ENCODE measurements at regions not wholly inside any gene's neighbourhood (a gene's known extent, or its start where the extent isn't known, plus 50 kb on each side); places are given as distances from the start of the nearest gene placed in this dataset.
A peak's percentile ranks its signal among the peaks of the same experiment; 100 is the strongest.
"Not testable (repeated sequence)": the region's sequence is repeated elsewhere in the genome, so short reads cannot be mapped to it uniquely, and the experiment has no call there.

DNA sequence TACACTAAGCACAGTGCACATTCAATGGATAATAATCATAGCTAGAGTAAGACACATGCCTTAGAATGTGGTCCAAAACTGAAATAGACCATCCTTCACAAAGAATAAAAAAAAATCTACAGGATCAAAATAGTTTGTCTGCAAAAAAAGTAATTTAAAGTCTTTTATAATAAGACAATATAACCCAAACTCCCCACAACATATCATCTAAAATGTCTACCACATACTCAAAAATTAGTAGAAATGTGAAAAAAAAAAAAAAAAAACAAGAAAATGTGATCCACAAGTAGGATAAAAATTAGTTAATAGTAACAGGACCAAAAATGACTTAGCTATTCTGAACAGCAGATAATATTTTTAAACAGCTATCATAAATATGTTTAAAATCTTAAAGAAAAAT, 557.2 kb upstream of the ARID1B start:
- H3K27me3 Mint-ChIP-seq, result no peaks in the 10 kb centered on the region

DNA sequence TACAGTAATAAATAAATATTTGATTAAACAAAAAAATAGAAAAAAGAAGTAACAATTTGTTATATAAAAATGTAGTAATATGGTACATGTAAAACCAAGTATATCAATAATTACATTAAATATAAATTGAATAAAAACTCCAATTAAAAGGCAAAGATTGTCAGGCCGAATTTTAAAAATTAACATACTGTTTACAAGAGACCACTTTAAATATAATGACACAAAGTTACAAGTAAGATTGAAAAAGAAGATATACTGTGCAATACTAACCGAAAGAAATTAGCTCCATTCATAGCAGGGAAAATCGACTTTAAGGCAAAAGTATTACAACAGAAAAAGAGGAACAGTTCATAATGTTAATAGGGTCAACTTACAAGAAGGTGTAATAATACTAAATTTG, 571.5 kb upstream of the ARID1B start:
- H3K9me3 Mint-ChIP-seq, result peaks cover 4% of the 10 kb centered on the region
- peaks cover 4% of the 10 kb centered on the region for H3K4me1 Mint-ChIP-seq
- no peak for DNase-seq
- no peak overlapping the region for H3K4me3 Mint-ChIP-seq
- no peak overlapping the region for H3K27ac Mint-ChIP-seq
- H3K27me3 Mint-ChIP-seq, result no peaks in the 10 kb centered on the region
- no peaks in the 10 kb centered on the region for H3K36me3 Mint-ChIP-seq (ENCODE audit: low read depth)
- POLR2A ChIA-PET, result no interaction called here
- CTCF ChIA-PET, result no interaction called here

More for the DNA sequence above, 557.2 kb upstream of the ARID1B start:
- CTCF ChIA-PET, result interaction anchor here (0.7 kb wide), 1 partner anchor 387 kb away, joined by 3 read pairs; no protein-coding TSS in a partner anchor
- H3K27ac Mint-ChIP-seq, result no peak overlapping the region
- H3K36me3 Mint-ChIP-seq (ENCODE audit: low read depth), result no peaks in the 10 kb centered on the region
- no peaks in the 10 kb centered on the region for H3K9me3 Mint-ChIP-seq
- no peaks in the 10 kb centered on the region for H3K4me1 Mint-ChIP-seq
- POLR2A ChIA-PET, result no interaction called here
- H3K4me3 Mint-ChIP-seq, result no peak overlapping the region
- DNase-seq, result no peak

DNA sequence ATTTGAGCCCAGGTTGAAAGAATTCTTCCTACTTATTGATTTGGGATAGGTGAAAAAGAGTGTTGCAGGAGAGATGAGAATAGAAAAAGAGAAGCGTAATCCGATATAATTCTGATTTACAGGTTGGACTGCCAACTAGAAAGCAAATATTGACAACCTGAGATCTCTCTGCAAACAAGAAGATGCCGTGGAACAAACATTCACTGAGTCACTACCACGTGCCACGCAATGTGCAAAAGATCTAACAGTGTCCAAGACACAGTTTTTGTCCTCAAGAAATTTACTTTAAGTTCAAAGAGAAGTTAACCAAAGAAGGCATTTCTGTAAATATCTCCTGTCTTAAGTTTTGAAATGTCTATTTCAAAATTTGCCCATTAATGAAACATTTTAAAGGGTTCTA, 578.0 kb upstream of the ARID1B start:
- Mint-ChIP-seq H3K4me1 (peaks cover 24% of the 10 kb centered on the region), H3K27ac (no peak overlapping the region), H3K9me3 (peaks cover 9% of the 10 kb centered on the region), H3K27me3 (no peaks in the 10 kb centered on the region), H3K4me3 (no peak overlapping the region), H3K36me3 (ENCODE audit: low read depth) (peaks cover 8% of the 10 kb centered on the region)
- ChIA-PET CTCF (interaction anchor here (0.6 kb wide), 1 partner anchor 889 kb away, joined by 3 read pairs; no protein-coding TSS in a partner anchor), POLR2A (no interaction called here)
- no peak for DNase-seq

- CTCF ChIA-PET, result interaction anchor here (1.0 kb wide), 1 partner anchor 14 kb away, joined by 3 read pairs; no protein-coding TSS in a partner anchor
- peak overlapping the region; percentile 69 for H3K27ac Mint-ChIP-seq
Measured at GRCh38 chr6:156197513-156197912, 579.7 kb upstream of the ARID1B start.

GRCh38 chr6:156194981-156195380, 582.2 kb upstream of the ARID1B start:
- Mint-ChIP-seq H3K36me3 (ENCODE audit: low read depth) (peaks cover 13% of the 10 kb centered on the region), H3K4me1 (peaks cover 40% of the 10 kb centered on the region), H3K4me3 (no peak overlapping the region), H3K27ac (no peak overlapping the region), H3K27me3 (no peaks in the 10 kb centered on the region), H3K9me3 (peaks cover 12% of the 10 kb centered on the region)
- CTCF ChIA-PET, result no interaction called here
- DNase-seq, result no peak
- POLR2A ChIA-PET, result no interaction called here

More at GRCh38 chr6:156197513-156197912, 579.7 kb upstream of the ARID1B start:
- POLR2A ChIA-PET, result no interaction called here
- Mint-ChIP-seq H3K9me3 (peaks cover 12% of the 10 kb centered on the region), H3K4me1 (peaks cover 31% of the 10 kb centered on the region), H3K4me3 (no peak overlapping the region), H3K36me3 (ENCODE audit: low read depth) (peaks cover 13% of the 10 kb centered on the region), H3K27me3 (no peaks in the 10 kb centered on the region)
- no peak for DNase-seq

GRCh38 chr6:156193381-156193780, 583.8 kb upstream of the ARID1B start:
- CTCF ChIA-PET, result no interaction called here
- Mint-ChIP-seq H3K9me3 (peaks cover 12% of the 10 kb centered on the region), H3K4me1 (peaks cover 37% of the 10 kb centered on the region), H3K27me3 (no peaks in the 10 kb centered on the region), H3K27ac (peak overlapping the region; percentile 5), H3K36me3 (ENCODE audit: low read depth) (peaks cover 8% of the 10 kb centered on the region), H3K4me3 (no peak overlapping the region)
- POLR2A ChIA-PET, result interaction anchor here (1.4 kb wide), 1 partner anchor 204 kb away, joined by 3 read pairs; no protein-coding TSS in a partner anchor
- DNase-seq, result no peak

DNA sequence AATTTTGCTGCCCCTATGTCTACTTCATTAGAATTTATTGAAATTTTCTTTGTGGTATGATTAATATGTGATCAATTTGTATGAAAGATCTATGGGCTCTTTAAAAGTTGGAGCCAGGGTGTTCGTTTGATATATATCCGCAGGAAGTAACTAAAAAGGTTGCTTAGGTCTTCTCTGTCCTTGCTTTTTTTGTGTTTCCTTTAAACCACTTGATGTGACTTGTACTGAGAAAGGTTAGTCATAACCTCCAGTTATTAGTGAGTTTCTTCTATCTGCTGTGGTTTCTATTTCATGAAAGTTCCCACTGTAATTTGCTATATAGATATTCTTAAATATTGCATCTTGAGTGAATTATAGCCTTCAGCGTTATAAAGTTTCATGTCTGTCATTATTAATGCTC, 585.3 kb upstream of the ARID1B start:
- no peaks in the 10 kb centered on the region for H3K27me3 Mint-ChIP-seq
- peak overlapping the region; percentile 67 for H3K27ac Mint-ChIP-seq
- ChIA-PET POLR2A (no interaction called here), CTCF (no interaction called here)
- H3K9me3 Mint-ChIP-seq, result peaks cover 9% of the 10 kb centered on the region
- no peak overlapping the region for H3K4me3 Mint-ChIP-seq
- H3K4me1 Mint-ChIP-seq, result peaks cover 24% of the 10 kb centered on the region
- H3K36me3 Mint-ChIP-seq (ENCODE audit: low read depth), result peaks cover 7% of the 10 kb centered on the region
- DNase-seq, result no peak

- peaks cover 21% of the 10 kb centered on the region for H3K4me1 Mint-ChIP-seq
- DNase-seq; H3K27ac Mint-ChIP-seq; POLR2A ChIA-PET; H3K36me3 Mint-ChIP-seq (ENCODE audit: low read depth); H3K27me3 Mint-ChIP-seq; H3K4me3 Mint-ChIP-seq; CTCF ChIA-PET: not testable (repeated sequence)
- peaks cover 11% of the 10 kb centered on the region for H3K9me3 Mint-ChIP-seq
Measured at GRCh38 chr6:156191390-156191789, 585.8 kb upstream of the ARID1B start.

GRCh38 chr6:156190270-156190669, 586.9 kb upstream of the ARID1B start:
- H3K27me3 Mint-ChIP-seq, result no peaks in the 10 kb centered on the region
- H3K36me3 Mint-ChIP-seq (ENCODE audit: low read depth), result peaks cover 7% of the 10 kb centered on the region
- H3K4me3 Mint-ChIP-seq, result no peak overlapping the region
- POLR2A ChIA-PET, result no interaction called here
- DNase-seq, result no peak
- H3K4me1 Mint-ChIP-seq, result peaks cover 19% of the 10 kb centered on the region
- no peak overlapping the region for H3K27ac Mint-ChIP-seq
- CTCF ChIA-PET, result no interaction called here
- peaks cover 11% of the 10 kb centered on the region for H3K9me3 Mint-ChIP-seq

- Mint-ChIP-seq H3K4me3 (no peak overlapping the region), H3K9me3 (peaks cover 11% of the 10 kb centered on the region), H3K36me3 (ENCODE audit: low read depth) (peaks cover 7% of the 10 kb centered on the region), H3K27me3 (no peaks in the 10 kb centered on the region), H3K4me1 (peaks cover 21% of the 10 kb centered on the region), H3K27ac (no peak overlapping the region)
- POLR2A ChIA-PET, result interaction anchor here (0.6 kb wide), 1 partner anchor 17 kb away, joined by 3 read pairs; no protein-coding TSS in a partner anchor
- CTCF ChIA-PET, result no interaction called here
- no peak for DNase-seq
Measured at GRCh38 chr6:156189714-156190113, 587.5 kb upstream of the ARID1B start.

DNA sequence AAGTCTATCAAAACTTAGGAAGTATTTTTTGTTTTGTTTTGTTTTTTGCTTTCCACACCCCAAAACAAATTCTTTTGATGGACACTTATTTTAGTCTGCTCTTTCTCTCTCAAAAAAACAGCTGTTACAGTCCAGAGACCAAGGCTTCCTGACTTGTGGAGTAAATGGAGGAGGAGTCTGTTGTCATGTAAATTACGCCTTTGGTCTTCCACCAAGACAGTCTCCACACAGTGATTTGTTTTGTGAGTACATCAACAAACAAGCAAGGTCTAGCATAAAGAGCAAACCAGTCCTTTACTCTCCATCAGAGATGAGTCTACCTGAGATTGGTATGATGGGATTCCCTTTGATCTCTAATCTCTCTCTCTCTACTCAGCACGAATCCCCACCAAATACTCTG, 588.0 kb upstream of the ARID1B start:
- peaks cover 21% of the 10 kb centered on the region for H3K4me1 Mint-ChIP-seq
- H3K4me3 Mint-ChIP-seq, result no peak overlapping the region
- H3K36me3 Mint-ChIP-seq (ENCODE audit: low read depth), result peaks cover 5% of the 10 kb centered on the region
- no peaks in the 10 kb centered on the region for H3K27me3 Mint-ChIP-seq
- no peak for DNase-seq
- POLR2A ChIA-PET, result interaction anchor here (0.6 kb wide), 1 partner anchor 16 kb away, joined by 3 read pairs; no protein-coding TSS in a partner anchor
- CTCF ChIA-PET, result no interaction called here
- no peak overlapping the region for H3K27ac Mint-ChIP-seq
- peaks cover 8% of the 10 kb centered on the region for H3K9me3 Mint-ChIP-seq

DNA sequence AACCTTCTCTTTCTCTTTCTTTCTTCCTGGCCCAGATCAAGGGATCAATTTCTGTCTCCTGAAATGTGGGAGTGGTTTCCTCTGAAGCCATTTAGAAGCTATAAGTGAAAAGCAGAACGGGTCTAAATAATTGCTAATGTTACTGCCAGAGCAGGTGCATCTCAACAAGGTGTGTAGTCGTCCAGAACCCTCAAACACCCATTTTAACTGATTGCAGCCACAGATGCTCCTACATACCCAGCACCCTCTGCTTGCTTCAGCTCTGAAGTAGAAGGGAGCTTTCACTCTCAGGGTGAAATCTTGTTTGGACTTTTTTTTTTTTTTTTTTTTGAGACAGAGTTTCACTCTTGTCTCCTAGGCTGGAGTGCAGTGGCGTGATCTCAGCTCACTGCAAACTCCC, 592.1 kb upstream of the ARID1B start:
- no peak for DNase-seq
- ChIA-PET POLR2A (no interaction called here), CTCF (interaction anchor here (0.6 kb wide), 1 partner anchor 12 kb away, joined by 4 read pairs; no protein-coding TSS in a partner anchor)
- Mint-ChIP-seq H3K9me3 (peaks cover 7% of the 10 kb centered on the region), H3K4me3 (no peak overlapping the region), H3K4me1 (peaks cover 5% of the 10 kb centered on the region), H3K27ac (no peak overlapping the region), H3K27me3 (peaks cover 2% of the 10 kb centered on the region), H3K36me3 (ENCODE audit: low read depth) (no peaks in the 10 kb centered on the region)

DNA sequence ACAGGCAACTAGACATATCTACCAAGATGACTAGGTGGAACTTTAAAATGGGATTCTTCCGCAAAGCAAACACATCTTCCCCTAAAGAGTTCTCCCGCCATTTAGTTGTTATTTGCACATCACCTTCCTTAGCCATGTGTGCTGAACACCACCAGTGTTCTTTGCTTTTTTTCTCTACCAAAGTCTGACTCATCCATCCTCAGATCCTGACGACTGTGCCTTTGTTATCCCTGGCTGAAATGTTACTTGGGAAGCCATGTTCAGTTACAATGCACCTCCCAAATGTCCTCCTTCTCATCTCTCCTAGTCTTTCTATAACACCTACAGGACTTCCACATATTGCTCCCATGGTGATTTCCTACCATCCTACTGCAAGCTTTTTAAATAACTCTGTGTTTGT, 593.5 kb upstream of the ARID1B start:
- Mint-ChIP-seq H3K4me1 (peaks cover 5% of the 10 kb centered on the region), H3K27me3 (peaks cover 2% of the 10 kb centered on the region), H3K9me3 (peaks cover 10% of the 10 kb centered on the region), H3K36me3 (ENCODE audit: low read depth) (no peaks in the 10 kb centered on the region), H3K4me3 (no peak overlapping the region), H3K27ac (no peak overlapping the region)
- no peak for DNase-seq
- CTCF ChIA-PET, result interaction anchor here (1.1 kb wide), 1 partner anchor 14 kb away, joined by 3 read pairs; no protein-coding TSS in a partner anchor
- POLR2A ChIA-PET, result no interaction called here

- Mint-ChIP-seq H3K4me3 (no peak overlapping the region), H3K36me3 (ENCODE audit: low read depth) (no peaks in the 10 kb centered on the region), H3K27ac (no peak overlapping the region), H3K9me3 (peaks cover 14% of the 10 kb centered on the region), H3K27me3 (peaks cover 2% of the 10 kb centered on the region), H3K4me1 (peaks cover 5% of the 10 kb centered on the region)
- ChIA-PET POLR2A (no interaction called here), CTCF (interaction anchor here (1.1 kb wide), 1 partner anchor 15 kb away, joined by 3 read pairs; no protein-coding TSS in a partner anchor)
- no peak for DNase-seq
Measured at GRCh38 chr6:156182356-156182755, 594.8 kb upstream of the ARID1B start.

All from activated CD4-positive, alpha-beta memory T cell treated with anti-CD3 and anti-CD28 coated beads, Interleukin-2, amount 10 ng/mL, durations not matched to agents 7 days and 5 days (primary cell).